H9 (cell line): ENCODE measurements at regions not wholly inside any gene's neighbourhood (a gene's known extent, or its start where the extent isn't known, plus 50 kb on each side); places are given as distances from the start of the nearest gene placed in this dataset.

Experiments used
- DNase-seq: peaks from one replicate; pipeline ENCODE4 v3.0.0-alpha.2; 2017
- H2AFZ ChIP-seq: one replicate; pipeline ENCODE4 v1.6.1; 2013; ENCODE audit warnings: mild to moderate bottlenecking, low read length, control low read depth, moderate library complexity
- H2AK5ac ChIP-seq: 2 replicates; pipeline ENCODE4 v1.6.1; 2013; ENCODE audit warnings: low read length, control low read depth, mixed read lengths; ENCODE audit not compliant: insufficient read length
- H2BK120ac ChIP-seq: one replicate; pipeline ENCODE4 v1.6.1; 2013; ENCODE audit warnings: low read depth, mild to moderate bottlenecking, low read length, control low read depth, inconsistent platforms; ENCODE audit not compliant: poor library complexity, severe bottlenecking
- H2BK12ac ChIP-seq: 2 replicates; pipeline ENCODE4 v1.6.1; 2013; ENCODE audit warnings: low read length, control low read depth, mixed read lengths, low read depth; ENCODE audit not compliant: insufficient read length
- H2BK15ac ChIP-seq: 2 replicates; pipeline ENCODE4 v1.6.1; 2013; ENCODE audit warnings: low read depth, low read length, control low read depth
- H2BK20ac ChIP-seq: one replicate; pipeline ENCODE4 v1.6.1; 2013; ENCODE audit warnings: low read depth, mild to moderate bottlenecking, low read length, control low read depth, inconsistent platforms; ENCODE audit not compliant: poor library complexity, severe bottlenecking
- H2BK5ac ChIP-seq: 2 replicates; pipeline ENCODE4 v1.6.1; 2013; ENCODE audit warnings: low read length, control low read depth, mixed read lengths; ENCODE audit not compliant: insufficient read length
- H3K14ac ChIP-seq: 2 replicates; pipeline ENCODE4 v1.6.1; 2013; ENCODE audit warnings: low read length, control low read depth; ENCODE audit not compliant: insufficient read depth
- H3K18ac ChIP-seq: 2 replicates; pipeline ENCODE4 v1.6.1; 2013; ENCODE audit warnings: low read depth, mild to moderate bottlenecking, mixed read lengths, low read length, control low read depth; ENCODE audit not compliant: insufficient read length
- H3K23ac ChIP-seq: 2 replicates; pipeline ENCODE4 v1.6.1; 2013; ENCODE audit warnings: low read length, control low read depth, mixed read lengths, low read depth; ENCODE audit not compliant: insufficient read length
- H3K23me2 ChIP-seq: 2 replicates; pipeline ENCODE4 v1.6.1; 2013; ENCODE audit warnings: low read depth, mild to moderate bottlenecking, mixed read lengths, low read length, control low read depth; ENCODE audit not compliant: insufficient read length, poor library complexity, severe bottlenecking
- H3K27ac ChIP-seq: 2 replicates; pipeline ENCODE4 v1.5.1; 2013; ENCODE audit warnings: low read length, control low read depth, mixed read lengths, low read depth; ENCODE audit not compliant: insufficient read length
- H3K27me3 ChIP-seq: 2 replicates; pipeline ENCODE4 v1.6.1; 2013; ENCODE audit warnings: low read length, control low read depth, inconsistent platforms; ENCODE audit not compliant: insufficient read depth
- H3K4ac ChIP-seq: 2 replicates; pipeline ENCODE4 v1.6.1; 2013; ENCODE audit warnings: low read depth, mild to moderate bottlenecking, control low read depth, inconsistent platforms, low read length, moderate library complexity
- H3K4me1 ChIP-seq: 2 replicates; pipeline ENCODE4 v1.6.1; 2013; ENCODE audit warnings: low read length, control low read depth, inconsistent platforms; ENCODE audit not compliant: insufficient read depth
- H3K4me2 ChIP-seq: 2 replicates; pipeline ENCODE4 v1.6.1; 2013; ENCODE audit warnings: low read length, control low read depth, mixed read lengths; ENCODE audit not compliant: insufficient read length, insufficient read depth
- H3K56ac ChIP-seq: 2 replicates; pipeline ENCODE4 v1.6.1; 2013; ENCODE audit warnings: low read depth, mild to moderate bottlenecking, mixed read lengths, low read length, control low read depth; ENCODE audit not compliant: insufficient read length
- H3K79me1 ChIP-seq: 2 replicates; pipeline ENCODE4 v1.6.1; 2013; ENCODE audit warnings: low read depth, mild to moderate bottlenecking, moderate library complexity, low read length, control low read depth, inconsistent platforms; ENCODE audit not compliant: insufficient read depth, poor library complexity, severe bottlenecking
- H3K79me2 ChIP-seq: 2 replicates; pipeline ENCODE4 v1.6.1; 2013; ENCODE audit warnings: low read length, control low read depth, inconsistent platforms; ENCODE audit not compliant: insufficient read depth
- H3K9ac ChIP-seq: 2 replicates; pipeline ENCODE4 v1.6.1; 2013; ENCODE audit warnings: low read length, control low read depth, mixed read lengths; ENCODE audit not compliant: insufficient read length; ENCODE audit errors: extremely low read depth
- H3K9me3 ChIP-seq: one replicate; pipeline ENCODE4 v1.6.1; 2013; ENCODE audit warnings: low read depth, low read length, inconsistent platforms; ENCODE audit not compliant: control insufficient read depth
- H3T11ph ChIP-seq: one replicate; pipeline ENCODE4 v1.6.1; 2013; ENCODE audit warnings: mild to moderate bottlenecking, low read length, control low read depth, inconsistent platforms
- H4K20me1 ChIP-seq: one replicate; pipeline ENCODE4 v1.6.1; 2013; ENCODE audit not compliant: control insufficient read depth, insufficient read length, insufficient read depth
- H4K5ac ChIP-seq: 2 replicates; pipeline ENCODE4 v1.6.1; 2013; ENCODE audit warnings: low read depth, mild to moderate bottlenecking, mixed read lengths, low read length, control low read depth; ENCODE audit not compliant: insufficient read length
- H4K8ac ChIP-seq: replicated peaks from 2 replicates; pipeline ENCODE4 v1.6.1; 2013; ENCODE audit warnings: low read length, control low read depth, mixed read lengths, low read depth; ENCODE audit not compliant: insufficient read length
- H4K91ac ChIP-seq: 2 replicates; pipeline ENCODE4 v1.6.1; 2013; ENCODE audit warnings: low read depth, mild to moderate bottlenecking, moderate library complexity, mixed read lengths, low read length, control low read depth; ENCODE audit not compliant: insufficient read length
- H3K27ac Mint-ChIP-seq, 3 experiments: 2 replicates in 2 of 3; 3 replicates in 1 of 3; pipeline ENCODE4 v1.8.0; 2020 to 2021; ENCODE audit warnings: mixed read lengths in 3 of 3, mild to moderate bottlenecking in 1 of 3, moderate library complexity in 1 of 3
- H3K27me3 Mint-ChIP-seq: 2 replicates; pipeline ENCODE4 v1.8.0; 2021; ENCODE audit warnings: low read depth, mild to moderate bottlenecking, moderate library complexity, mixed read lengths
- H3K36me3 Mint-ChIP-seq, 3 experiments: 2 replicates in 2 of 3; 3 replicates in 1 of 3; pipeline ENCODE4 v1.8.0; 2020 to 2021; ENCODE audit warnings: low read depth in 3 of 3, mixed read lengths in 3 of 3; ENCODE audit not compliant: insufficient read depth in 1 of 3
- H3K4me1 Mint-ChIP-seq, 2 experiments: 2 replicates each; pipeline ENCODE4 v1.8.0; 2020; ENCODE audit warnings: mixed read lengths in 2 of 2
- H3K4me3 Mint-ChIP-seq, 2 experiments: 2 replicates in 1 of 2; 3 replicates in 1 of 2; pipeline ENCODE4 v1.8.0; 2020 to 2021; ENCODE audit warnings: mild to moderate bottlenecking in 2 of 2, mixed read lengths in 2 of 2, moderate library complexity in 1 of 2
- H3K9me3 Mint-ChIP-seq, 2 experiments: 2 replicates in 1 of 2; 3 replicates in 1 of 2; pipeline ENCODE4 v1.8.0; 2020; ENCODE audit warnings: mild to moderate bottlenecking in 2 of 2, mixed read lengths in 2 of 2, moderate library complexity in 1 of 2
- CTCF ChIP-seq: fragments of 200-600 bp; sonication (generic); conservative IDR thresholded peaks from 3 replicates; pipeline ENCODE4 v1.8.0; 2021; ENCODE audit warnings: antibody characterized with exemption, mild to moderate bottlenecking
- WGBS: extraction: QIAGEN DNeasy Blood & Tissue Kit; methylation state at CpG from one replicate; pipeline ENCODE4 v1.1.7; 2013; ENCODE audit warnings: missing lambda C conversion rate, low lambda C conversion rate, mixed read lengths; ENCODE audit not compliant: insufficient read length; ENCODE audit errors: extremely low coverage; 5-methylcytosine and 5-hydroxymethylcytosine counted together

GRCh38 chr6:165917576-165917975 lies 250.1 kb downstream of the TBXT start:
- Histone ChIP-seq H4K8ac (no peak overlapping the region), H3K79me2 (no peaks in the 10 kb centered on the region), H3K4me1 (no peaks in the 10 kb centered on the region), H3K27ac (no peak overlapping the region), H3K14ac (no peak overlapping the region), H3K23ac (no peak overlapping the region), H3K18ac (no peak overlapping the region), H3K79me1 (no peaks in the 10 kb centered on the region), H3T11ph (no peak overlapping the region), H2BK5ac (no peak overlapping the region), H3K4ac (no peak overlapping the region), H2BK15ac (no peak overlapping the region), H4K20me1 (no peaks in the 10 kb centered on the region), H2AFZ (no peak overlapping the region), H2BK120ac (no peak overlapping the region), H2BK20ac (no peak overlapping the region), H3K9ac (no peak overlapping the region), H4K91ac (no peak overlapping the region), H4K5ac (no peak overlapping the region), H2BK12ac (no peak overlapping the region), H3K4me2 (no peak overlapping the region), H3K27me3 (no peaks in the 10 kb centered on the region), H3K56ac (no peak overlapping the region), H3K9me3 (no peaks in the 10 kb centered on the region), H2AK5ac (no peak overlapping the region), H3K23me2 (no peaks in the 10 kb centered on the region)
- H3K4me3 Mint-ChIP-seq, result no peak overlapping the region
- H3K27me3 Mint-ChIP-seq, result peaks cover 8% of the 10 kb centered on the region
- no peaks in the 10 kb centered on the region for H3K9me3 Mint-ChIP-seq
- no peak overlapping the region for H3K27ac Mint-ChIP-seq
- WGBS, result no CpG with 5 or more reads among the region's 14 CpGs
- TF ChIP-seq CTCF, result no peak
- DNase-seq, result no peak
- H3K4me1 Mint-ChIP-seq, result peaks cover 0 to 7% of the 10 kb centered on the region in 2 experiments; a peak in 3 of 4 replicates
- H3K36me3 Mint-ChIP-seq, result no peaks in the 10 kb centered on the region
